MV-4-11 (cell line): ENCODE measurements at regions not wholly inside any gene's neighbourhood (a gene's known extent, or its start where the extent isn't known, plus 50 kb on each side); places are given as distances from the start of the nearest gene placed in this dataset.

Source experiments
- DNase-seq: peaks from one replicate; lab custom pipeline; 2025; lab: John Stamatoyannopoulos, UW

DNA sequence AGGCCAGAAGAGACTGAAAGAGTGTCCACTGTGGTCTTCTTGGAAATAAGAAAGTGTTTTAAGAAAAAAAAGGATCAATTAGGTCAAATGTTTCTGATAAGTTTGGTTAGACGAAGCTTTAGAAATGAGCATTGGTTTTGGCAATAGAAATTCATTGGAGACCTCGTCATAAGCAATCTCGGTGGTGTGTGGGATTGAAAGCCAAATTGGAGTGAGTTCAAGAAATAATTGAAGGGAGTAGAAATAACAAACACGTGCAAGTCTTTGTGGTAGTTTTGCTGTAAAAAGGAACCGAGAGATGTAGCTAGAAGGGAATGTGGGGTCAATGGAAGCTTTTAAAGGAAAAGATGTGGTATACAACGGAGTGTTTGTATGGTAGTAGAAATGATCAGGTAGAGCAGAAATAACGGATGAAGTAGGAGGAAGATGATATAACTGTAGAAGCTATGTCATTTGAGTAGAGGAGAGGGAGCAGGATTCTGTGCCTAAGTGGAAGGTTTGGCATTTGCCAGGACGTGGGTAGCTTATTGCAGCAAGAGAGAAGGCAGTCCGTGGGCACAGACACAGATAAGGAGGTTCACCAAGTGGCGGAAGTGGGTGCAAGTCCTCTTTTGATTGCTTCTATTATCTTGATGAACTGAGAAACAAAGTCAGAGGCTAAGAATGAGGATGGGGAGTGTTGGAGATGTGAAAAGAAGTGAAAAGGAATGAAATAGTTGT lies 146.2 kb downstream of the DACT1 start:
- no peak for DNase-seq

DNA sequence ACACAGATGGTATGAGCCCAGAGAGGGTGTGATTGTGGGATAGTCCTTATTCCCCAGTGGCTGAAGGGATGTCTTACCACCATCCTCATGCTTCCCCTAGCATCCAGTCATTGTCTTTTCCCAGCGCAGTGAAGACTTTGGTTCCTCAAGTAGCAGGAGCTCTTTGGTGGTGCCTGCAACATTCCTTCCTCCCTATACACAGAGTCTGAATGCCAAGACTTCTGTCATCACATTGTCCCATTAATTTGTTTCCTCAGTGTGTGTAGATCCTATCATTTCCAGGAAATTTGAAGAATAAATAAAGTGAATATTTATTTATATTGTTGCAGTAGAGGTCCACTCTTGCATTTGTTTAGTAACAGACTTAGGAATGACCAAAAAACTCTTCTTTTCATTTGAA lies 147.2 kb downstream of the DACT1 start:
- DNase-seq = no peak

DNA sequence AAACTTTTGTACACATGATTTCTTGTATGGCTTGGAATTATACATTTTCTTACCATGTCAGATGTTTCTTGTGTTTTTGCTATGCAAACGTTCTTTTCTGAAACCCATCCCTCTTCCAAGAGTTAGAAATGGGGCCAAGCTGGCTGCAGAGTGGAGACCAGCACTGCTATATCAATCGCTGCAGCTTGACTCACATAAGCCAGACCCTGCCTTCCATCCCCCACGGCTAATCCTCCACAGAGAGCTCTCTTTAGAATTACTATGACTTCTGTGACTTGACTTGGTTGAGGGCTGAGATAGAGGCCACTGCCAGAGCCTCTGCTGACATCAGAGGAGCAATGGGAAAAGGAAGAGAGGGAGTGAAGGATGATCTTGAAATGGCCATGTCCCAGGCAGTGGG lies 147.9 kb downstream of the DACT1 start:
- DNase-seq = no peak

DNA sequence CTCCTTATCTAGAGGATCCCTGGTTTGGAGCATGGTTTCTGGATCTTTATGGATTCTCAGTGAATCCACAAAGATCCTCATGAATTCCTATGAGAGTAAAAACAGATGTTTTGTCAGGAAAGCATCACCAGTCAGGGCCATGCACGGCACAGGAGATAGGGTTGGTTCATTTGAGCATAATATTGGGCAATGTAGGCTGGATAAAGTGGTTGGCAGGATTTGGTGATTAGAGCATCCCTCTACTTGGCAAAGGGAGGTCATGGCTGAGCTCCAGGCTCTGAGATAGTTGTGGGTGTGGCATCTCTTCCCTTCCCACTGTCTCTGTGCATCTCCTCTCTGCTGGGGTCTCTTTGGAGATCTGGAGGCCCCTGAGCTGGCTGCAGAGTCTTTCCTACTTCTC lies 149.8 kb downstream of the DACT1 start:
- DNase-seq = no peak

DNA sequence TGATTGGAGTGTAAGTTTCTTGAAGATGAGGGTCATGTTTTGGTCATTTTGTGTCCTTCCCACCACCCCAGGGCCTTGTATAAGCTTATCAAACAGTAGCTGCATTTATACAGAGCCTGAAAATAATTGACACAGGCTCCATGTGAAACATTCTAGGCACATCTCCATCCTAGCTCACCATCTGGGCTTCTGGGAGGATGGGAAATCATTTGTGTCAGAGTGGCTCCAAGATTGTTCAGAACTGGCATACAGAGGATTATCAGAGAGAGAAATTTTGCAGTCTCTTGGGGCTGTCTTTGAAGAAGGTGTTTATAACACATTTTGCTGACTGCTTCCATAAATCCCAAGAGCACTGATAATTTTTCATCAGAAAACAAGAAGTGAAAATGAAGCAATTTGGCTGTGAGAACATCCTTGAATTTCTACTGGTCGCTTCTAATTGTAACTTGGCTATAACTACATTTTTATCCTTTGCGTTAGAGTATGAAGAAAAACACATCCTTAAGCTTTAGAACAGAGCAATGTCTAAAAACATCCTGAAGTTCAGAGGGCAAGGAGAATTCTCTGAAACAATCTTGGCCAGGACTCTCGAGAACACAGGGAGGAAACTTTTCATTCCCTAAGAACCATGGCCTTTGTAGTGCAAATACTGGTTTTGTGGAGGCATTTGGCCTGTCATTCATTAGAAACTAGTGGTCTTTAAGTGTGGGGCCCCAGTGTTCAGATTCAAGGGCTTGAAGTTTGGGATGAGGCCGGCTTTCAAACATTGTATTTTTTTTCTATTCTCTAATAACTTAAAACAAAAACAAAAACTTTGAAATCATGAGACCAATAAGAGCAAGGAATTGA lies 151.1 kb downstream of the DACT1 start:
- DNase-seq = peak; percentile 32

DNA sequence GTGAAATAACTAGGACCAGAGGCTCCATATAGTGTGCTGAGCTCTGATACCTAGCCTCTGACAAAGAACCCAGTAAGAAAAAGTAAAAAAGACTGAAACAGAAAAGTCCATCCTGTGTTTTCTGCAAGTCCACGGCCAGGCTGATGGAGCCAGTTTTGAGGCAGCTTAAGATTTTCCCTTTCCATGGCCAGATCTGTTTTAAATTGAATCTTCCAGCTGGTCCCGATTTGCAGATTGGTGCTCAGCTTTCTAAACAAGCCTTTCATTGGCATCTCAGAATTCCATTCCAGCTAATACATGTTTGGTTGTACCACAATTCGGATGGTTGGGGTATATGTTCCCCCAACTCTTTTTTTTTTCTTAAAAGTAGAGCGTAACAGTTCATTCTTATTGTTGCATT lies 152.0 kb downstream of the DACT1 start:
- no peak for DNase-seq

DNA sequence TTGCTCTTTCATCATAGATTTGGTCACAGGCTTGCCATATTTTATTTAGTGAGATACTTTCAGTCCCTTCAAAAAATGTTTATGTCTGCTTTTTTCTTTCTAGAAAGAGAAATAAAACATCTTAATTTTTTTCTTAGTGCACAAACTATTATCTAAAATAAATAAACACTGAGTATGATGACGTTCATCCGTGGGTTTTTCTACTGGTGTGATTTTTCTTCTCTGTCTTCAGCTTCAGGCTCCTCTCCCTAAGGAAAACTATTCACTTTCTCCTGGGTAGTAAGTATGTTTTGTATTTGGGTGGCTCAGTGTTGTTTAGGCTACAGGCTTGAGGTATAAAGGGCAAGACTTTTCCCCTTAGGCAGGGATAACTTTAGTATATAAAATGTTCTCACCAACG lies 154.7 kb downstream of the DACT1 start:
- DNase-seq = no peak

DNA sequence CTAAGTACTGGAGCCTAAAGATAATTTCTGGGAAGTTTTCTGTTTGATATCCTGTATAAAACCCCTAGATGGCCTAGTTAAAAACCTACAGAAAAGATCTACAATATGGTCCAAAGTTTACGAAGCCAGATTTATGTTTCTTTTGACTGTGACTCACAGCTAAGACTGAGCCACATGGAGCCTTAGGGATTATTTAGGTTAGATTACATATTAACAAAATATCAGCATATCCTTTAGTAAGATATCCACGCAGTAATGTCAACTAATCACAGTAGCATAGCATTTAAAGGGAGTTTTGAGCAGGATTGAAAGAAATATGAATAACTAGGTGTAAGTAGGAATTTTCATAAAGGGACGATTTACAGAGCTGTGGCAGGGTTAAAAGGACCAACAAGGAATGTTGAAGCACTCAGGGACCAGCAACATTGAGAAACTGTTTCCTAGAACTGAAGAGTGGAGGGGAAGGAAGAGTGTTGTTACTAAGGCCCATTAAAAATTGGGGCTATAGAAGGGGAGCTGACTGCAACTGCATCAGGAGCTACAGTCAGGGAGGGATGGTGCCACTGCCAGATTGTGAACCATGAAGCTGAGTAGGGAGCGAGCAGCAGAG lies 155.5 kb downstream of the DACT1 start:
- no peak for DNase-seq

DNA sequence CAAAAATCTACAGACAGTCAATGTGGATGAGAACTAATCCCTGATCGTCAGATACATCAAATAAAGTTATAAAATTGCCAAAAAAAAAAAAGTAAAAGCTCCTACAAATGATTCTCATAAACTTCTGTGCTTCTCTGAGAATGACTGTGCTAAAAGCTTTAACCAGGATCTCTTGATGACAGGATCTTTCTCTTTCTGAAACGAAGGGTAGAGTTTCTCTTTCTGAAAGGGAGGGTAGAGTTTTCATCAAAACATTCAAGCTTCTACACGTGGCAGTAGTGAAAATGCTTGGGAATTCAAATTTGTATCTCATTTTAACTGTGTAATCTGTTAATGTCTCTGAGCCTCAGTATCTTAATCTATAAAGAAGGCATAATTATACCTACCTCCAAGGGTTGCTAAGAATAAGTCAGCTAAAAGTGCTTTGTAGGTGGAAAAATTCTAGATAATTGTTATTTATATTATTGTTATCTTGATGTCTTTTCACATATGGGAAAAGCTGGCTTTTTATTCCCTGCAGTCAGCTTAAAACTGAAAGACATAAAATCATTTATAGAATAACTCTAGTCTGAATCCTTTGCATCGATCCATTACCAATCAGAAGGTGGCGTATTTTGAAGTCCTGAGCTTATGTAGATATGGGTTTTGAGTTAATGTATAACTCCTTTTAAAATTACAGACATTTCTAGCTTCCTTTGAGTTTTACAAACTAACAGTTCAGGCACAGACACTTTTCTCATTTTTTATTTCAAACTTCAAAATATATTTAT lies 157.4 kb downstream of the DACT1 start:
- DNase-seq = no peak

DNA sequence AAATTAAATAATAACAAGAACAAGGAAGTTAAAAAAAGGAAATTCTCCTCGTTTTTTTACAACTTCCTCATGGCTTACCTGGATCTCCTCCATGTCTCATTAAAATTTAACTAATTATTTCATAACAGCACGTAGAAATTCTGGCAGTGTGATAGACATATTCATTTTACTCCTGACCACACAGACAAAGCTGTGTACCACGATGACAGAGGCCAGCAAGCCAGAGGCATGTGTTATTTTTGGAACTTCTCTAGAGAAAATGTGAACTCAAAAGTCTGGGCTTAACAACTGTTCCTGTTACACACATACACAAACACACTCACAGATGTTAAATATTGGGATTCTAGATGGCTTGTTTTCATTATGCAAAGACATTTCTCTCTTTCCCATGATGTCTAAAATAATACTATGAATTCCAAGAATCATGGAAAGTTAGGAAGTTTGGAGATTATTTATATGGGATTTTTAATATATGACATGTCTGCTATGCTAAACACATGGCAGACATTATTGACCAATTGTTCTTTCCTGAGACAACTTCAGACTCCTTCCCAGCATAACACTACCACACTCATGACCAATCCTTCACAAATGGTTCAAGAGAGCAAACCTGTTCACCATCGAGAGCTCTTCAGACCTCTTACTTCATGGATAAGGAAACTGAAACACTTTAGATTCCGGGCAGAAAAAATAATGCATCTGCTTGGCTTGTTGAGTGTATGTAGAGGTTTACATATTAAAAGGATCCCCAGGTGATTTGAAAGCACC lies 158.7 kb downstream of the DACT1 start:
- DNase-seq = peak; percentile 7

DNA sequence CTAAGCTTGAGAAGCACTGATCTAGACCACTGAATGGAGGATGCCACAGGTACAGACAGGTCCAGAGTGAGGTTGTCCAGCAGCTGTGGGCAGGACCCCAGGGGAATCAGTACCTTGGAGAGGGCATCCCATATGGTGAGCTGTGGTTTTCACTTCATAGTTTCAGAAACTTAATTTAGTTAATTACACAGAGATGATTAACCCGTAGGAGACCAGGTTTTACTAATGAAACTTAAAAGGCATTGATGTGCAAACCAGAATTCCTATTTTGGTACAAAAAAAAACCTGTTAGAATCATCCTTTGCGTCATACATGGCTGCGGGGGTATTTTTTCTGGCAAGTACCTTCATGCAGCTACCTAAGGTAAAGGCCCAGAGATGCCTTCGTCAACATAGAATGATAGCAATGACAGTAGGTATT lies 159.3 kb downstream of the DACT1 start:
- DNase-seq = no peak

DNA sequence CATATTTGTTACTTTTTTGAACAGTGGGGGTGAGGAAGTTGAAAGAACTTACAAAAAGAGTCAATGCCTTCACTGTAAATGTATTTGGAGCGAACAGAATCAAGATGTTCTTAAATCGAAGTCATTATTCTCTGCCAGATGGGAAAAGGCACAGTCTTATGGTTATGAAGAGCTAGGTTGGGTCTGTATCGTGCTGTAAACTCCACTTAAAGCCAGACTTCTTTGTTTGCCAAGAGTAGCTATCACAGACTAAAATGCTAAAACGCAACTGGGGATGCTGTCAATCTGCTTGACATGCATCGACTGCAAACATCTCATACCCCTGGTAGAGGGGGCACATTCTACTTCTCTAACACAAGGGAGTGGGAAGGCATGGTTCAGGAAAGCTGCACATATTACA lies 160.4 kb downstream of the DACT1 start:
- DNase-seq = no peak

DNA sequence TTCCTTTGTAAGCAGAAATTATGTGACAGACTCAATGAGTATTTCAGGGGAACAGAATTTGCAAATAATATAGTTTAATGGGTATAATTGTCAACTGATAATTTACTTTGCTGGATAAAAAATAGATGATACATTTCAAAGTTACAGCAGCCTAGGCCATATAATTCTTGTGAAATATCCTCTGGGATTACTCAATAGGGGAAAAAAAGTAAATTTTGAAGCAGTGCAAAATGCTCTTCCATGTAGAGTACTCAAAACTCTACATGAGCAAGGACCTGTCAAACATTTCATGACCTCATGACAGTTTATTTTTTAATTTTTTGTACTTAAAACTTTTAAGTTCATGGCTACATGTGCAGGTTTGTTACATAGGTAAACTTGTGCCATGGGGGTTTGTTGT lies 163.3 kb downstream of the DACT1 start:
- DNase-seq = peak; percentile 18

DNA sequence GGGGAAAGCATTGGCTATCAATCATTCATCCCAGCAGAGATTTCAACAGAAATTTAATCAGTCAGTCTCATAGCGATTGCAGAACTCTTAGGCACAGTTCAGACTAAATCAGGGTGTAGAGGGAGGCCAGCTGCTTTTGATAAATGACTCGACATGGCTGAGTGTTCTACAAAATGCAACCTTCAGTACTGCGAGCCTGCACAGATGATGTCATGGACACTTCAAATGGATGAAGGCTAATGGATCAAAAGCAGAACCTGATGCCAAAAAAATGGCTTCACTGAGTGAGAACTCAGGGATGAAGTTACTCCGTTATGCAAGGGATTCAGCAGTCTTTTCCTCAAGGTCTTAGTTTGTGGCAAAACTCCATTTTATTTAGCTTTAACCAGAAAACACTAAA lies 167.3 kb downstream of the DACT1 start:
- peak; percentile 8 for DNase-seq

DNA sequence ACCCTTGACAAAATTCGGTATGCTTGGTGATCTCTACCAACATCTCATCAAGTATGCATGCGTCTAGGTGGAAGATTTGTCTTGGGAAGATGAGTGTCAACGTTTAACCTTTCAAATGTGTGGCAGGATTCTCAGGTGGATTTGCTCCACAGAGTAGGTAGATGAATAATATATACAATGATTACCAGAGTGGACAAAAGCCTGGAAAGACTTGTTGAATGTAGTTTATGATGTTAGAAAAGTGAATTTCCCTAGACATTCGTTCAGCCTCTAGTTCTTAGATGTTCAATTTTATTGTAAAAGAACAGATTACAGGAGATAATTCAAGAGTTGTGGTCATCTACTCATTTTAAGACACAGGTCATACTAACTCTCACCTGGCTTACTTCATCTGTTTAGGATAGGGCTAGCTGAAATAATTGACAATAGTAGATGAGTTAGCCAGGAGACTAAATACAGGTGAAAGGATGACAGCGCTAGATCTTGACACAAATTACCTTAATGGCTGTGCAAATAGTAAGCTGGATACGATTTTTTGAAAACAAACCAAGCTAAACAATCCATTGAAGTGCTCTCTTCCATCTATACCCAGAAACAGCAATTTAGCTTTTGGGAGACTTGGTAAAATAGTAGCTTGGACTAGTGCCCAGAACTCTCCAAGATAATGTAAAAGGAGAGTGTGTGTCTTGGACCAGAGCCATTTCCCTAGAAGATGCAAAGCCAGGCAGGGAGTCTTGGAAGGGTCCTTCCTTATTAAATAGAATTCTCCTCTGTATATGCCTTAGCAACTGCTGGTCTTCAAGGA lies 168.0 kb downstream of the DACT1 start:
- no peak for DNase-seq

DNA sequence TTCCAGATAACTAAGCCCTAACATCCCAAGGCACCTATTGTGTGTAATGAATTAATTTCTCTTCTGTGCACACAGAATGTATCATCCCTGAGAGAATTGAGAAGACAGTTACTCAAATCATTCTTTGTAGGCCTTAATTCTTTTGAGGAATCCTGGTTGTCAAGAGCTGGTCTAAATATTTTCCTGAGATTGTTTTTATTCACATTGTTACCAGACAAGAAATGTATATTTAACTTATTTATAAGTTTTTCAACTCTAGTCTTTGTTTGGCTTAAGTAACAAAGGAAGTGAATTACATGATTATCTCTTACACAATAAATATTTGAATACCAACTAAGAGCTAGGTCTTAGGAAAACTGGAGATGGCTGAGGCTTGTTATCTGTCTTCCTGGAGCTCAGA lies 169.4 kb downstream of the DACT1 start:
- DNase-seq = no peak

DNA sequence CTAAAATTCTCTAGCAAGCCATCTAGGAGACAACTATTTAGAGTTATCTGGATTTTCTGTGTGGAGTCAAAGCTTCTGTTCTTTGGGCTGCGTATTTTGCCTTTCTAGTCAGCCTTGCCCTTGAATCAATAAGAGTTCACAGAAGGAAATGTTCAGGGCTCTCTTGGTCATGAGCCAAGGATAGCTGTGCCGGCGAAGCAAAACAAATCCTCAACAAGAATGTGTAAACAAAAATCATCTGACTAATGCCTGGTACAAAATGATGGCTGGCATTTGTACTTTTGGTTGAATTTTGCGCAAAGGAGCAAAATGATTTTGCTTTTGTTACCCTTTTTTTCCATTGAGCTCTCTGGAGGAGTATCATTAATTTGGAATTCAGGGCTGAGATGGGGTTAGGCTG lies 171.1 kb downstream of the DACT1 start:
- DNase-seq = no peak

DNA sequence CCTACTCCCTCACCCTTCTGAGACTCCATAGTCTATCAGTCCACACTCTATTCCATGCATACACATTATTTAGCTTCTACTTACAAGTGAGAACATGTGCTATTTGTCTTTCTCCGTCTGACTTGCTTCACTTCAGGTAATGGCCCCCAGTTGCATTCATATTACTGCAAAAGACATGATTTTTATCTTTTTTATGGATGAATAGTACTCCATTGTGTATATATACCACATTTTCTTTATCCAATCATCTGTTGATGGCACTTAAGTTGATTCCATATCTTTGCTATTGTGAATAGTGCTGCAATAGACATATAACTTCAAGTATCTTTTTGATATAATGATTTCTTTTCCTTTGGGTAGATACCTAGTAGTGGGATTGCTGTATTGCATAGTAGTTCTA lies 171.8 kb downstream of the DACT1 start:
- no peak for DNase-seq

DNA sequence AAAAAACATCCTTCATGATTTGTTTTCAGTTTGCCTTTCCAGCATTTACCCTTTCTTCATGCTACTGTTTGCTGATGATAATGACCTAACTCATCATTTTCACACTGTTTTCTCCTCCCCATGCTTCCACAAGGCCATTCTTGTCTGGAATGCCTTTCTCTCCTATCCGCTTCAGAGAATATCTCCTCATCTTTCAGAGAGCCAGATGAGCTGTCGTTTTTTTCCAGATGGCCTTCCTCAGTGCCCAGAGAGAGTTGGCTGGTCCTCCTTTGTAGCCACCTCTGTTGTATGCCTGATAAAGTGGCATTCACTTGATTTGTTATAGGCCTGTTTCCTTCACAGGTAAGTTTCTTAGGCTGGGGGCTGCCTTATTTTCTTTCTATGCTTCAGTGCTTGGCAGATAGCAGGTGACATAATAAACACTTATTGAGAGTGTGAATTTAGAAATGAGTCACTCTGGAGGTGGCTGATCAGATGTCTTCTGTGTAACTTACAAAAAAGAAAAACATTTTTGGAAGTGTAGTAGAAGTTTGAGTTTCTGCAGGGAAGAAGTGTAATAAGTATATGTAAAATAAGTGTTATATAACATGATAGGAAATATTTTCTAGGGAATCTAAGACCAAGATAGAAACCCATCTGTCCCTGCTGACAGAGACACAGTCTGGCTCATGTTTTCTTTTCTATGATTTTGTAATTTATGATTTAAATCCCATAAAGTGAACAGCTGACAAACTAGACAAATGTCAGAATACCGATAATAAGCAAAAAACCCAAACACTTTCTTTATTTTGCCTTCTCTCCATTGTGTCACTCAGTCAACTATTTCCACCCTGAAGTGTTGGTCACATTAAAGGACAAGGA lies 174.5 kb downstream of the DACT1 start:
- no peak for DNase-seq

DNA sequence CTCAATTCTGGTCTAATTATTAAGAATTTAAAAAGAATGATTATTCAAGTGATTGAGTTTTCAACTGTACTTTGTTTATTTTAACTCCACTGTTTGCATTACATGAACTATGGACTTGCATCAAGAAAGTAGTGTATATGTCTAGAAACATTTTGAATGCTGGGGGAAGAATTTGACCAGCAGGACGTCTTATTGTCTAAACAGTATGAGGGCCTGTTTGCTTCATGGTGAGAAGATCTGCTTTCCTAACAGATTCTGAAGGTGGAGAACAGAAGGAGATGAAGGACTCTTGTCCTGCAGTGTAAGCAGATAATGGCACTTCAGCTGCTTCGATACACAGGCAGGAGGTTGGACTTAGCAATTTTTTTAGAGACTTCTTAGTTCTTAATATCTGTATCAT lies 176.0 kb downstream of the DACT1 start:
- DNase-seq = no peak
